Adrenal gland (tissue), 5 donors: ENCODE measurements at regions not wholly inside any gene's neighbourhood (a gene's known extent, or its start where the extent isn't known, plus 50 kb on each side); places are given as distances from the start of the nearest gene placed in this dataset.

ENCODE experiments used
- POLR2A ChIP-seq, 2 donors: fragments of 450-650 bp; IDR thresholded peaks; one replicate each; pipeline ENCODE4 v1.6.1; 2017; ENCODE audit warnings: antibody characterized with exemption in 2 of 2, mild to moderate bottlenecking in 2 of 2, moderate library complexity in 1 of 2
- TF ChIP-seq, protein P1 (sequence below), 6 experiments: fragments of 450-650 bp in 4 of 6; fragments of 200-600 bp in 2 of 6; sonication (generic) in 1 of 6; IDR thresholded peaks; 1 replicate in 5 of 6; 2 replicates in 1 of 6; pipeline versions ENCODE4 v1.5.1 to v1.8.0; 2016 to 2021; ENCODE audit warnings: antibody characterized with exemption in 6 of 6, mild to moderate bottlenecking in 2 of 6, moderate library complexity in 1 of 6
- donor health status: DM: no; HTN: no; CAD: no.

DNA sequence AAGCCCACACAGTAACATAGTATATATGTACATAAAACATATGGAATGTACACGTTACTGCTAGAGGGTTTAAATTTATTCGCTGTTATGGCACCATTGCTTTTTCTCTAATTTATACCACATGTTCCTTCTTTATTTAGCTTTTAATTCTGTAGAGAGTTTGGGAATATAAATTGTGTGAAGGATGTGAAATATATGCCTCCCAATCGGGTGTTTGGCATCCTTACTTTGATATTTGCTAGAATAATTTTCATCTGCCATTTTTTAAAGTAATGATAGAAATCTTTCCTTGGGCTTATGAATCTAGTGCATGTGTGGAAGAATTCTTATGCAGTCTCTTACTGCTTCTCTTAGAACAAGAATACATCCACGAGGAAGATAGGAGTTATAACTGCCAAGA lies 509.8 kb upstream of the RAG2 start:
- TF ChIP-seq, protein P1, sequence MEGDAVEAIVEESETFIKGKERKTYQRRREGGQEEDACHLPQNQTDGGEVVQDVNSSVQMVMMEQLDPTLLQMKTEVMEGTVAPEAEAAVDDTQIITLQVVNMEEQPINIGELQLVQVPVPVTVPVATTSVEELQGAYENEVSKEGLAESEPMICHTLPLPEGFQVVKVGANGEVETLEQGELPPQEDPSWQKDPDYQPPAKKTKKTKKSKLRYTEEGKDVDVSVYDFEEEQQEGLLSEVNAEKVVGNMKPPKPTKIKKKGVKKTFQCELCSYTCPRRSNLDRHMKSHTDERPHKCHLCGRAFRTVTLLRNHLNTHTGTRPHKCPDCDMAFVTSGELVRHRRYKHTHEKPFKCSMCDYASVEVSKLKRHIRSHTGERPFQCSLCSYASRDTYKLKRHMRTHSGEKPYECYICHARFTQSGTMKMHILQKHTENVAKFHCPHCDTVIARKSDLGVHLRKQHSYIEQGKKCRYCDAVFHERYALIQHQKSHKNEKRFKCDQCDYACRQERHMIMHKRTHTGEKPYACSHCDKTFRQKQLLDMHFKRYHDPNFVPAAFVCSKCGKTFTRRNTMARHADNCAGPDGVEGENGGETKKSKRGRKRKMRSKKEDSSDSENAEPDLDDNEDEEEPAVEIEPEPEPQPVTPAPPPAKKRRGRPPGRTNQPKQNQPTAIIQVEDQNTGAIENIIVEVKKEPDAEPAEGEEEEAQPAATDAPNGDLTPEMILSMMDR (IDR thresholded peaks at IDR 0.05): no peak
- no peak for TF ChIP-seq POLR2A (IDR thresholded peaks at IDR 0.05)
